ENCODE measurements at regions not wholly inside any gene's neighbourhood (a gene's known extent, or its start where the extent isn't known, plus 50 kb on each side); places are given as distances from the start of the nearest gene placed in this dataset.

GRCh38 chr1:83775977-83776603 is 222.8 kb downstream of the TTLL7 start:
- TF ChIP-seq CTCF (IDR thresholded peaks at IDR 0.05) (no peak), POLR2A (IDR thresholded peaks at IDR 0.05) (no peak), POLR2AphosphoS5 (IDR thresholded peaks at IDR 0.05) (no peak)

Measured in suprapubic skin (tissue), 4 donors.